GM12878 (cell line): ENCODE measurements at regions not wholly inside any gene's neighbourhood (a gene's known extent, or its start where the extent isn't known, plus 50 kb on each side); places are given as distances from the start of the nearest gene placed in this dataset.

Source experiments
- ATAC-seq: fragments of 200-7000 bp; cut with Tn5 transposase; 3 replicates; pipeline ENCODE4 v1.9.1; 2020; ENCODE audit warnings: mild to moderate bottlenecking, moderate library complexity
- BruUV-seq: library from RNA; stranded (reverse); fragments of 400-500 nt; replicated peaks from 2 replicates; lab custom pipeline; 2021; lab: Mats Ljungman, UMichigan
- CTCF ChIA-PET: fragments of 300-600 bp; sonication (Branson Sonifier 250); formaldehyde crosslinking; extraction: SDS; loops from one replicate; lab custom pipeline; 2021; ENCODE audit warnings: inconsistent platforms; lab: Yijun Ruan, JAX
- POLR2A ChIA-PET: fragments of 350-600 bp; formaldehyde crosslinking; extraction: SDS; loops from one replicate; lab custom pipeline; 2021; ENCODE audit warnings: inconsistent platforms; lab: Charles Lee
- RAD21 ChIA-PET: fragments of 300-600 bp; sonication (Branson Sonifier 250); formaldehyde crosslinking; loops from one replicate; lab custom pipeline; 2023; ENCODE audit warnings: antibody characterized with exemption; ENCODE audit not compliant: unreplicated experiment; lab: Charles Lee
- SMC1A ChIA-PET: fragments of 300-600 bp; sonication (Branson Sonifier 250); formaldehyde crosslinking; loops from one replicate; lab custom pipeline; 2023; ENCODE audit not compliant: unreplicated experiment, uncharacterized antibody; lab: Charles Lee
- DNase-seq: peaks from one replicate; pipeline ENCODE4 v3.0.0-alpha.2; 2011; ENCODE audit warnings: low read depth, low spot score
- FAIRE-seq: peaks from 3 replicates; lab custom pipeline; 2011; peaks lifted over from hg19 to GRCh38; lab: Jason Lieb, UNC
- H2AFZ ChIP-seq: 2 replicates; pipeline ENCODE4 v1.6.0; 2011; ENCODE audit warnings: low read depth, low read length, control low read depth; ENCODE audit not compliant: control insufficient read depth
- H3K27ac ChIP-seq: 2 replicates; pipeline ENCODE4 v1.5.1; 2011; ENCODE audit warnings: control low read depth; ENCODE audit not compliant: control insufficient read depth, insufficient read depth
- H3K27me3 ChIP-seq, 2 experiments: replicated peaks in 1 of 2; 2 replicates each; pipeline versions ENCODE4 v1.6.0 to v1.6.1; 2011; ENCODE audit warnings: low read length in 1 of 2; ENCODE audit not compliant: control insufficient read depth in 2 of 2, insufficient read depth in 2 of 2
- H3K36me3 ChIP-seq, 2 experiments: 2 replicates each; pipeline ENCODE4 v1.5.1; 2011; ENCODE audit warnings: low read length in 1 of 2; ENCODE audit not compliant: control insufficient read depth in 2 of 2, insufficient read depth in 2 of 2
- H3K4me1 ChIP-seq: 2 replicates; pipeline ENCODE4 v1.6.1; 2011; ENCODE audit warnings: mild to moderate bottlenecking, low read length, moderate library complexity, mixed read lengths; ENCODE audit not compliant: control insufficient read depth, insufficient read depth
- H3K4me2 ChIP-seq: 2 replicates; pipeline ENCODE4 v1.6.0; 2011; ENCODE audit warnings: control low read depth; ENCODE audit not compliant: control insufficient read depth, insufficient read depth
- H3K4me3 ChIP-seq: fragments of 200-600 bp; sonication (generic); 2 replicates; pipeline ENCODE4 v1.5.1; 2016
- H3K79me2 ChIP-seq: 2 replicates; pipeline ENCODE4 v1.6.0; 2011; ENCODE audit warnings: low read length; ENCODE audit not compliant: control insufficient read depth, insufficient read depth
- H3K9ac ChIP-seq: 2 replicates; pipeline ENCODE4 v1.8.0; 2011; ENCODE audit warnings: low read length, control low read depth, mixed read lengths; ENCODE audit not compliant: control insufficient read depth, insufficient read depth
- H3K9me3 ChIP-seq: replicated peaks from 3 replicates; pipeline ENCODE4 v1.5.1; 2011; ENCODE audit warnings: mild to moderate bottlenecking, low read length; ENCODE audit not compliant: control insufficient read depth, insufficient read depth
- H4K20me1 ChIP-seq: 2 replicates; pipeline ENCODE4 v1.6.0; 2011; ENCODE audit not compliant: control insufficient read depth, insufficient read depth
- BMI1 ChIP-seq: fragments of 450-650 bp; IDR thresholded peaks from 2 replicates; pipeline ENCODE4 v1.6.1; 2016; ENCODE audit warnings: mild to moderate bottlenecking, moderate library complexity, borderline replicate concordance
- CBX5 ChIP-seq: sonication (generic); IDR thresholded peaks from 2 replicates; pipeline ENCODE4 v1.6.1; 2016; ENCODE audit warnings: low read depth, moderate library complexity, mild to moderate bottlenecking, inconsistent platforms
- CREB1 ChIP-seq: IDR thresholded peaks from 2 replicates; pipeline ENCODE4 v1.6.1; 2012; ENCODE audit warnings: low read depth, mild to moderate bottlenecking, inconsistent platforms
- EZH2 ChIP-seq: IDR thresholded peaks from 2 replicates; pipeline ENCODE4 v1.6.1; 2012; ENCODE audit warnings: low read depth, mild to moderate bottlenecking, control low read depth, inconsistent platforms, low read length, borderline replicate concordance; ENCODE audit not compliant: control insufficient read depth
- KDM1A ChIP-seq: fragments of 200-600 bp; sonication (generic); IDR thresholded peaks from 2 replicates; pipeline ENCODE4 v1.6.1; 2016; ENCODE audit warnings: borderline replicate concordance
- MXI1 ChIP-seq: fragments of 150-350 bp; IDR thresholded peaks from 2 replicates; pipeline ENCODE4 v1.6.1; 2011; ENCODE audit warnings: low read depth, mild to moderate bottlenecking, inconsistent platforms, low read length, improper control_type of control experiment
- MYC ChIP-seq: IDR thresholded peaks from 2 replicates; pipeline ENCODE4 v1.6.1; 2011; ENCODE audit warnings: mild to moderate bottlenecking, low read length, moderate library complexity, inconsistent platforms; ENCODE audit not compliant: insufficient read depth, insufficient replicate concordance, insufficient read length, severe bottlenecking
- NRF1 ChIP-seq: conservative IDR thresholded peaks from 2 replicates; pipeline ENCODE4 v1.6.1; 2011; ENCODE audit warnings: mild to moderate bottlenecking, low read depth, low read length, improper control_type of control experiment
- SIX5 ChIP-seq: IDR thresholded peaks from 2 replicates; pipeline ENCODE4 v1.6.1; 2011; ENCODE audit warnings: mild to moderate bottlenecking, low read depth, low read length, moderate library complexity; ENCODE audit not compliant: severe bottlenecking
- SP1 ChIP-seq: IDR thresholded peaks from one replicate; pipeline ENCODE4 v1.6.1; 2011; ENCODE audit warnings: low read depth, low read length
- ZBTB40 ChIP-seq: fragments of 450-650 bp; IDR thresholded peaks from 2 replicates; pipeline ENCODE4 v1.6.1; 2016; ENCODE audit warnings: mild to moderate bottlenecking, moderate library complexity, borderline replicate concordance
- ZNF622 ChIP-seq: fragments of 450-650 bp; IDR thresholded peaks from 2 replicates; pipeline ENCODE4 v1.6.1; 2017; ENCODE audit warnings: mild to moderate bottlenecking, inconsistent platforms
- WGBS: methylation state at CpG from one replicate; pipeline ENCODE4 v1.1.6; 2016; ENCODE audit warnings: low lambda C conversion rate; ENCODE audit not compliant: insufficient replicate concordance, insufficient coverage; ENCODE audit errors: missing lambda C conversion rate; 5-methylcytosine and 5-hydroxymethylcytosine counted together
- in situ Hi-C: fragments of 300-500 bp; cut with MboI; formaldehyde crosslinking; loops from 9 replicates; pipeline ENCODE4 v1.14.3; 2018; ENCODE audit warnings: mixed read lengths
- intact Hi-C: fragments of 100-400 bp; cut with micrococcal nuclease; formaldehyde crosslinking; loops from one replicate; pipeline ENCODE4 v1.14.2; 2022; ENCODE audit not compliant: unreplicated experiment

GRCh38 chr4:3715855-3716630, 50.1 kb upstream of the ADRA2C start (continued):
- TF ChIP-seq NRF1 (no peak), BMI1 (no peak), MXI1 (no peak)

DNA sequence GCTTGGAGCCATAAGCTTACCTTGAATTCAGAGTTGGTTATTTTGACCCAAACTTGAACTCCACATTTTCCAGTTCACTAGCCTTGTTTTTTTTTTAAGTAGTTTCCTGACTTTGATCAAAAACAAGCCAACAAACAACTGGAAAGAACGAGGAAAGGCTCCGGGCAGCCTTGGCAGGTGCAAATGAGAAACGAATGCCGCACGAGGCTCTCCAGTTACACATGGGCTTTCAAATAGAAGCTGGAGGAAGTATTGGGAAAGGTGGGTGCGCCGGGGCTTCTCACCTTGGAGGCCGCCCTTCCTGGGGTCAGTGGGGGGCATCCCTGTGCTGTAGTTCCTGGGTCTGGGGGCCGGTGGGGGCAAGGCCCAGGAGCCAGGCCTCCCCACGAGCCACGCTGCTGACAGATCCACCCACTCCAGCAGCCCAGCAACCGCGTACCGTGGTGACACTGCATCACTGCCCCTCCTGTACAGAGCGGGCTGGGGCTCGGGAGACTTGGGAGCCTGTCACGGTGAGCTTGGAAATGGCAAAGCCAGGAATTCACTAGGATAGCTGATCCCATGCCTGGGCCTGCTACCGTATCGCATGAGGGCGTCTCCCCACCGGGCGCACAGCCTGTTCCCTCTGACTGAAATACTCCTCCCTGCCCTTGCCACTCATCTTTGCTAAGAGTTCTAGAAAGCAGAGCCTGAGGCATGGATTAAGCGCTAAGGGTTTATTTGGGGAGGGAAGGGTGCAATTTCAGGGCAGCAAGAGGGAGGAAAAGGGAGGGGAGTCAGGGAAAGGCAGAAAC, 50.9 kb upstream of the ADRA2C start:
- ChIA-PET SMC1A (no interaction called here), POLR2A (no interaction called here), RAD21 (no interaction called here), CTCF (no interaction called here)
- no peaks in the 10 kb centered on the region for H3K4me1 ChIP-seq
- H4K20me1 ChIP-seq = no peaks in the 10 kb centered on the region
- no peak overlapping the region for H3K4me3 ChIP-seq
- no peak for TF ChIP-seq SIX5
- TF ChIP-seq KDM1A = no peak
- TF ChIP-seq SP1 = no peak
- TF ChIP-seq ZNF622 = no peak
- no peak for TF ChIP-seq CREB1
- TF ChIP-seq CBX5 = no peak
- TF ChIP-seq ZBTB40 = no peak
- TF ChIP-seq EZH2 = no peak
- TF ChIP-seq MYC = no peak
- FAIRE-seq = no peak
- H3K79me2 ChIP-seq = no peaks in the 10 kb centered on the region
- ATAC-seq = no peak
- H3K27me3 ChIP-seq = no peaks in the 10 kb centered on the region; a peak in 1 of 4 replicates
- in situ Hi-C loops = no loop called here
- intact Hi-C loops = no loop called here
- no peak overlapping the region for H3K9ac ChIP-seq
- 68% methylated on average over 21 of the region's 23 CpGs for WGBS
- BruUV-seq = no TSS peak
- no peaks in the 10 kb centered on the region; the same call in 2 of the 3 replicates for H3K9me3 ChIP-seq
- DNase-seq = no peak
- no peaks in the 10 kb centered on the region for H3K36me3 ChIP-seq
- H2AFZ ChIP-seq = no peak overlapping the region
- H3K27ac ChIP-seq = no peak overlapping the region
- H3K4me2 ChIP-seq = no peak overlapping the region
